ENCODE measurements at regions not wholly inside any gene's neighbourhood (a gene's known extent, or its start where the extent isn't known, plus 50 kb on each side); places are given as distances from the start of the nearest gene placed in this dataset.
"Not testable (repeated sequence)": the region's sequence is repeated elsewhere in the genome, so short reads cannot be mapped to it uniquely, and the experiment has no call there.

DNA sequence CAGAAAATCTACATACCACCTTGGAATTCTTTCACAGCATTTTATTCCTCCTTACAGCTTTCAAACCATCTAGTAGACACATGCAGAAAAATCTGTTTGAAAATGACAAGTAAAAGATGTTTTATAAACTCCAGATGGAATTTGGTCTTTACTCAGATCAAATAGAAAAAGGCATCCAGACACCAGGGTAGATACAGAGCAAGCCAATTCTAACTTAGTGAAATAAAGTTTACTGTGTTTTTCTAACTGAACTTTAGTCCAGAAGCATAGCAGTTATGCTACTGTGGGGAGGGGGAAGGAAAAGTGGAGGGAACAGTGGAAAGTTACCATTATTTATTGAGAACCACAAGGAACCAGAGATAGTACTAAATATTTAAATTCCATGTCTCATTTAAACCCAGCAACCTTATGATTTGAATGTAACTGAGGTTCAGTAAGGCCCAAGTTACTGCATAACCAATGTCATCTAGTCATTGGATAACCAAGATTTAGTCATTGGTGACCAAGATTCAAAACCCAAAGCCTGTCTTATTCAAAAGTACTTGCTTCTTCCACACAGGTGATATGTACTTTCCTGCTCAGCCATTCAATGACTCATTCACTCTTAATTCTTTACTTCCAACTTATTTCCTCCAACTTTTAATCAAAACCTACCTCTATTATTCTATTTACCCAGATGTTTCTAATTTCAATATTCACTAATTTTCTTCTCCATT lies 57.7 kb downstream of the RAD51AP2 start:
- no peak overlapping the region for H3K9ac ChIP-seq (ENCODE audit: low read length)

DNA sequence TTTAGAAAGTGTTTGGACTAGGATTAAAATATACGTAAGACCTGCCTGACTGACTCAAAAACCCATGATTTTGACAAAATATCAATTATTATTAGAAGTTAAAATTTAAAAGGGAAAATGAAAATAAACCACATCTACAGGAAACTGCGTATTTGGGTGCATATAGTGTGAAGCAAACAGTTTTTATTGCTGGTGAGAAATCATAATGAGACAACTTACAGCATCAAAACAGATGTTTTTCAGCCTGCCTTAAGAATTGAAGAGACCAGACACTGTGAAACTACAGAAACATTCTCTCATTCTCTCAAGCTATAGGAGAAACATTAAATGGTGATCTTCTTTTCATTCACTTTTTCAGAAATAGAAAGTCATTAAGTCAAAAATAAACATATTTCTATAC lies 62.9 kb downstream of the RAD51AP2 start:
- H2AFZ ChIP-seq (ENCODE audit: low read depth, low read length) = no peak overlapping the region
- no peaks in the 10 kb centered on the region for H3K36me3 ChIP-seq (replicated peaks; ENCODE audit: low read depth, low read length)
- H3K79me2 ChIP-seq (ENCODE audit: low read length) = no peaks in the 10 kb centered on the region
- H3K4me1 ChIP-seq (ENCODE audit: low read length) = no peaks in the 10 kb centered on the region
- H3K27me3 ChIP-seq (ENCODE audit: low read depth, low read length) = no peaks in the 10 kb centered on the region
- H3K27ac ChIP-seq (ENCODE audit: low read length) = no peak overlapping the region
- no peaks in the 10 kb centered on the region for H4K20me1 ChIP-seq (ENCODE audit: insufficient read depth, low read length)
- H3K4me3 ChIP-seq (ENCODE audit: low read length) = no peak overlapping the region
- no peak overlapping the region for H3K4me2 ChIP-seq (ENCODE audit: low read length)
- no peak for TF ChIP-seq EZH2phosphoT487 (IDR thresholded peaks at IDR 0.05; ENCODE audit: low read depth)
- TF ChIP-seq, protein P1, sequence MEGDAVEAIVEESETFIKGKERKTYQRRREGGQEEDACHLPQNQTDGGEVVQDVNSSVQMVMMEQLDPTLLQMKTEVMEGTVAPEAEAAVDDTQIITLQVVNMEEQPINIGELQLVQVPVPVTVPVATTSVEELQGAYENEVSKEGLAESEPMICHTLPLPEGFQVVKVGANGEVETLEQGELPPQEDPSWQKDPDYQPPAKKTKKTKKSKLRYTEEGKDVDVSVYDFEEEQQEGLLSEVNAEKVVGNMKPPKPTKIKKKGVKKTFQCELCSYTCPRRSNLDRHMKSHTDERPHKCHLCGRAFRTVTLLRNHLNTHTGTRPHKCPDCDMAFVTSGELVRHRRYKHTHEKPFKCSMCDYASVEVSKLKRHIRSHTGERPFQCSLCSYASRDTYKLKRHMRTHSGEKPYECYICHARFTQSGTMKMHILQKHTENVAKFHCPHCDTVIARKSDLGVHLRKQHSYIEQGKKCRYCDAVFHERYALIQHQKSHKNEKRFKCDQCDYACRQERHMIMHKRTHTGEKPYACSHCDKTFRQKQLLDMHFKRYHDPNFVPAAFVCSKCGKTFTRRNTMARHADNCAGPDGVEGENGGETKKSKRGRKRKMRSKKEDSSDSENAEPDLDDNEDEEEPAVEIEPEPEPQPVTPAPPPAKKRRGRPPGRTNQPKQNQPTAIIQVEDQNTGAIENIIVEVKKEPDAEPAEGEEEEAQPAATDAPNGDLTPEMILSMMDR (IDR thresholded peaks at IDR 0.05; ENCODE audit: low read depth, low read length) = no peak
- no peak overlapping the region for H3K9ac ChIP-seq (ENCODE audit: low read length)
- no peaks in the 10 kb centered on the region for H3K9me3 ChIP-seq (ENCODE audit: insufficient read depth, low read length)

More for the DNA sequence above, 57.7 kb downstream of the RAD51AP2 start:
- Histone ChIP-seq H2AFZ (ENCODE audit: low read depth, low read length) (no peak overlapping the region), H3K79me2 (ENCODE audit: low read length) (no peaks in the 10 kb centered on the region), H3K4me3 (ENCODE audit: low read length) (no peak overlapping the region), H3K4me1 (ENCODE audit: low read length) (peaks cover 9% of the 10 kb centered on the region), H3K36me3 (replicated peaks; ENCODE audit: low read depth, low read length) (no peaks in the 10 kb centered on the region), H3K9me3 (ENCODE audit: insufficient read depth, low read length) (no peaks in the 10 kb centered on the region), H3K4me2 (ENCODE audit: low read length) (no peak overlapping the region), H4K20me1 (ENCODE audit: insufficient read depth, low read length) (no peaks in the 10 kb centered on the region), H3K27ac (ENCODE audit: low read length) (no peak overlapping the region), H3K27me3 (ENCODE audit: low read depth, low read length) (no peaks in the 10 kb centered on the region)
- TF ChIP-seq, protein P1 (IDR thresholded peaks at IDR 0.05; ENCODE audit: low read depth, low read length) = no peak
- TF ChIP-seq EZH2phosphoT487 (IDR thresholded peaks at IDR 0.05; ENCODE audit: low read depth) = no peak

DNA sequence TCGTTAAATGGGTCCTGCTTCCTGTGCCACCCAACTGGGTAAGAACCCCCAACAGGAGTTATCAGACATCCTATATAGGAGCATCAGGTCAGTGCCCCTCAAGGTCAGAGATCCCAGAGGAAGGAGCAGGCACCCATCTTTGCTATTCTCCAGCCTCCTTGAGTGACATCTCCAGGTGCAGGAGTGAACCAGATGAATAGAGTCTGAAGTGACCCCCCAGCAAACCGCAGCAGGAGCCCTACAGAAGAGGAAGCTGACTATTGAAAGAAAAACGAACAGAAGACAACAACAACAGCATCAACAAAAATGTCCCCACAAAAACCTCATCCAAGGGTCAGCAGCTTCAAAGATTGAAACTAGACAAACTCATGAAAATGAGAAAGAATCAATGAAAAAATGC lies 72.0 kb downstream of the RAD51AP2 start:
- H3K36me3 ChIP-seq (replicated peaks; ENCODE audit: low read depth, low read length); H3K4me3 ChIP-seq (ENCODE audit: low read length); H3K4me2 ChIP-seq (ENCODE audit: low read length); H3K9me3 ChIP-seq (ENCODE audit: insufficient read depth, low read length); H3K9ac ChIP-seq (ENCODE audit: low read length); H3K79me2 ChIP-seq (ENCODE audit: low read length); H4K20me1 ChIP-seq (ENCODE audit: insufficient read depth, low read length); H2AFZ ChIP-seq (ENCODE audit: low read depth, low read length); H3K27ac ChIP-seq (ENCODE audit: low read length); H3K4me1 ChIP-seq (ENCODE audit: low read length); H3K27me3 ChIP-seq (ENCODE audit: low read depth, low read length): not testable (repeated sequence)

GRCh38 chr2:17445744-17446143 lies 72.5 kb downstream of the RAD51AP2 start:
- H2AFZ ChIP-seq (ENCODE audit: low read depth, low read length) = no peak overlapping the region
- H3K9me3 ChIP-seq (ENCODE audit: insufficient read depth, low read length) = no peaks in the 10 kb centered on the region
- H4K20me1 ChIP-seq (ENCODE audit: insufficient read depth, low read length) = no peaks in the 10 kb centered on the region
- no peaks in the 10 kb centered on the region for H3K79me2 ChIP-seq (ENCODE audit: low read length)
- no peaks in the 10 kb centered on the region for H3K4me1 ChIP-seq (ENCODE audit: low read length)
- no peak overlapping the region for H3K9ac ChIP-seq (ENCODE audit: low read length)
- H3K27me3 ChIP-seq (ENCODE audit: low read depth, low read length) = no peaks in the 10 kb centered on the region
- H3K4me3 ChIP-seq (ENCODE audit: low read length) = no peak overlapping the region
- TF ChIP-seq, protein P1 (IDR thresholded peaks at IDR 0.05; ENCODE audit: low read depth, low read length) = no peak
- TF ChIP-seq EZH2phosphoT487 (IDR thresholded peaks at IDR 0.05; ENCODE audit: low read depth) = no peak
- no peaks in the 10 kb centered on the region for H3K36me3 ChIP-seq (replicated peaks; ENCODE audit: low read depth, low read length)
- no peak overlapping the region for H3K27ac ChIP-seq (ENCODE audit: low read length)
- H3K4me2 ChIP-seq (ENCODE audit: low read length) = no peak overlapping the region
